Ramos (cell line): ENCODE measurements at regions not wholly inside any gene's neighbourhood (a gene's known extent, or its start where the extent isn't known, plus 50 kb on each side); places are given as distances from the start of the nearest gene placed in this dataset.

ENCODE experiments used
- in situ Hi-C: fragments of 300-500 bp; cut with MboI; formaldehyde crosslinking; loops from one replicate; pipeline ENCODE4 v1.14.3; 2022; ENCODE audit warnings: low sequenced_read_pairs; ENCODE audit not compliant: unreplicated experiment

GRCh38 chr9:1964093-1964492, 51.1 kb upstream of the SMARCA2 start:
- in situ Hi-C loops, result no loop called here
